ENCODE measurements at regions not wholly inside any gene's neighbourhood (a gene's known extent, or its start where the extent isn't known, plus 50 kb on each side); places are given as distances from the start of the nearest gene placed in this dataset.
"Not testable (repeated sequence)": the region's sequence is repeated elsewhere in the genome, so short reads cannot be mapped to it uniquely, and the experiment has no call there.

GRCh38 chr2:111494288-111494980 is 373.7 kb downstream of the BCL2L11 start:
- H3K27ac ChIP-seq, result not testable (repeated sequence)

- not testable (repeated sequence) for H3K27ac ChIP-seq
These were observed 374.2 kb downstream of the BCL2L11 start for GRCh38 chr2:111494981-111495315.

- H3K27ac ChIP-seq, result not testable (repeated sequence)
These were observed 374.9 kb downstream of the BCL2L11 start for GRCh38 chr2:111495636-111496035.

- not testable (repeated sequence) for H3K27ac ChIP-seq
These were observed 375.5 kb downstream of the BCL2L11 start for GRCh38 chr2:111496176-111496575.

GRCh38 chr2:111496860-111497259 is 376.1 kb downstream of the BCL2L11 start:
- H3K27ac ChIP-seq, result not testable (repeated sequence)

- H3K27ac ChIP-seq, result not testable (repeated sequence)
These were observed 376.6 kb downstream of the BCL2L11 start for GRCh38 chr2:111497270-111497669.

- not testable (repeated sequence) for H3K27ac ChIP-seq
These were observed 379.9 kb downstream of the BCL2L11 start for GRCh38 chr2:111500536-111501062.

GRCh38 chr2:111503844-111504570 is 380.0 kb downstream of the ANAPC1 start:
- not testable (repeated sequence) for H3K27ac ChIP-seq

GRCh38 chr2:111504571-111504942 is 379.4 kb downstream of the ANAPC1 start:
- H3K27ac ChIP-seq, result not testable (repeated sequence)

GRCh38 chr2:111505267-111505666 is 378.7 kb downstream of the ANAPC1 start:
- H3K27ac ChIP-seq, result not testable (repeated sequence)

- not testable (repeated sequence) for H3K27ac ChIP-seq
These were observed 377.1 kb downstream of the ANAPC1 start for GRCh38 chr2:111506936-111507335.

GRCh38 chr2:111509225-111509869 is 374.6 kb downstream of the ANAPC1 start:
- H3K27ac ChIP-seq, result not testable (repeated sequence)

GRCh38 chr2:111510384-111510783 is 373.6 kb downstream of the ANAPC1 start:
- not testable (repeated sequence) for H3K27ac ChIP-seq

- H3K27ac ChIP-seq, result not testable (repeated sequence)
These were observed 372.9 kb downstream of the ANAPC1 start for GRCh38 chr2:111511062-111511461.

- not testable (repeated sequence) for H3K27ac ChIP-seq
These were observed 371.6 kb downstream of the ANAPC1 start for GRCh38 chr2:111512378-111512777.

GRCh38 chr2:111514138-111514537 is 369.9 kb downstream of the ANAPC1 start:
- H3K27ac ChIP-seq, result not testable (repeated sequence)

- H3K27ac ChIP-seq, result not testable (repeated sequence)
These were observed 366.8 kb downstream of the ANAPC1 start for GRCh38 chr2:111517050-111517720.

GRCh38 chr2:111517721-111518053 is 366.3 kb downstream of the ANAPC1 start:
- H3K27ac ChIP-seq, result not testable (repeated sequence)

All from 22Rv1 (cell line).